SKM-1 treated with dmso at 0.1 percent for 144 hours (cell line): ENCODE measurements at regions not wholly inside any gene's neighbourhood (a gene's known extent, or its start where the extent isn't known, plus 50 kb on each side); places are given as distances from the start of the nearest gene placed in this dataset.

Experiments
- DNase-seq: peaks from one replicate; lab custom pipeline; 2025; ENCODE audit not compliant: unreplicated experiment; lab: John Stamatoyannopoulos, UW

- DNase-seq = no peak
These were observed 250.1 kb upstream of the CTAGE1 start for GRCh38 chr18:22667616-22668422.

DNA sequence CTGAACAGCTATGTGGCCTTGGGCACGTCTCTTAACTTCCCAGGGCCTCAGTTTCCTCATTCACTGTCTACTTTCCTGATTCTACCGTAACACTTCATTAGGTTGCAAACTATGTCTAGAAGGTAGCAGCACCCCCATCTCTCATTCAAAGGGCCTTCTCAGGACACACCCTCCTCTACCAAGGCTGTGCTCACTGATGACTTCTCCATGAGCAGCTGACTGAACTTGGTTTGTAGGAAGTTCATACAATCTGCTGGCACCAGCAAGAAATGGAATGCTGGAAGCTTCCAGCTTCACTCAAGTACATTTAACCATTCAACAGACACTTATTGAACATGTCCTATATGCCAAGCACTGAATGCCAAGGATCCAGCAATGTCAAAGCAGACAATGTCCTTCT lies 250.8 kb upstream of the CTAGE1 start:
- no peak for DNase-seq

DNA sequence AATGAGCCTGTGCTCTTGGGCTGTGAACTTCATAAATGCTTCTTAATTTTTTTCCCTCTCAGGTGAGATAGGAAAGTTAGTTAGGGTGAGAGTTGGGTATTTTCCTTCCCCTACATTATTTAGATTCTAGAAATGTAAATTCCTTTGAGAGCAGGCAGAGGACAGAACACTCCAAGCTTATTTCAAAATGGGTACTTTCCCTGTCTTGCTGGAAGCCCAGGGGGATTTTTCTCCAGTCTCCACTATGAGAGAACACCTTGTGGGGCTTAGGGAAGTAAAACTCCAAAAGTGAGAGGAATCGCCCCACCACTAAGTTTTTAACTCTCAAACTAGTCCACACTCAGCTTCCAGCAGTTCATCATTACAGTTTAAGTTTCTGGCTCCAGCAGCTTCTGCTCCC lies 253.2 kb upstream of the CTAGE1 start:
- DNase-seq = no peak

DNA sequence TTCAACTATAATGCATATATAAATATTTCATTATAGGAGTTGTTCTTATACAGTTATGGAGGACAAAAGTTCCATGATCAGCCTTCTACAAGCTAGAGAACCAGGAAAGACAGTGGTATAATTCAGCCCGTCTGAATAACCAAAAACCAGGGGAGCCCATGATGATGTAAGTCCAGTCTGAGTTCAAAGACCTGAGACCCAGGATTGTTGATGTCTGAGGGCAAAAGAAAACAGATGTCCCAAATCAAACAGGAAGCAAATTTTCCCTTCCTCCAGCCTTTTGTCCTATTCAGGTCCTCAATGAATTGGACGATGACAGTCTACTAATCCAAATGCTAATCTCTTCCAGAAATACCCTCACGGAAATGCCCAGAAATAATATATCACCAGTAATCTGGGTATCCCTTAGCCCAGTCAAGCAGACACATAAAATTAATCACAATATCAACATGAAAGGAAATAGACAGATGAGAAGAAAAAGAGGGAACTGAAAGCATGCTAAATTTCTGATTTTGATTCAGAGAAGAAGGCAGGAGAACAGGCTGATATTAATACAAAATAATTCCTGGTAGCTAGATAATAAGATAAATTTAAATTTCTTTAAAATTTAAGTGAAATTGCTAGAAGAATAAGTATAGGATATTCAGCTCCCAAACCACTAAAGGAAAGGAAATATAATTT lies 255.6 kb upstream of the CTAGE1 start:
- no peak for DNase-seq

GRCh38 chr18:22674272-22674671 lies 256.6 kb upstream of the CTAGE1 start:
- DNase-seq = no peak

- DNase-seq = no peak
These were observed 257.3 kb upstream of the CTAGE1 start for GRCh38 chr18:22675006-22675405.

DNA sequence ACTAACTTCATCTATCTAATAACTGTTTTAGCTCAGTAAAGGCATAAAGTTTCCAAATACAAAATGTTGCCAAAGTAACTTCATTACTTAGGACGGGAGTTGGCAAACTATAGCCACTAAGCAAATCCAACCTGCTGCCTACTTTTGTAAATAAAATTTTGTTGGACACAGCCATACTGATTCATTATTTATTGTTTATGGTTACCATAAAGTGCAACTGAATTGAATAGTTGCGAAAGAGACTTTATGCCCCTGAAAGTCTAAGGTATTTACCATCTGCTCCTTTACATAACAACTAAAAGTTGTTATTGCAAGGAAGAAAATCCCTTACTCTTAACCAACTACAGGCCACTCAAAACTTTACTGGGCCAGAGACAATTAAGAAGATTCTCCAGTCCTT lies 256.7 kb upstream of the RBBP8 start:
- no peak for DNase-seq

GRCh38 chr18:22678486-22678885 lies 254.6 kb upstream of the RBBP8 start:
- DNase-seq = no peak

GRCh38 chr18:22680944-22681343 lies 252.2 kb upstream of the RBBP8 start:
- no peak for DNase-seq

DNA sequence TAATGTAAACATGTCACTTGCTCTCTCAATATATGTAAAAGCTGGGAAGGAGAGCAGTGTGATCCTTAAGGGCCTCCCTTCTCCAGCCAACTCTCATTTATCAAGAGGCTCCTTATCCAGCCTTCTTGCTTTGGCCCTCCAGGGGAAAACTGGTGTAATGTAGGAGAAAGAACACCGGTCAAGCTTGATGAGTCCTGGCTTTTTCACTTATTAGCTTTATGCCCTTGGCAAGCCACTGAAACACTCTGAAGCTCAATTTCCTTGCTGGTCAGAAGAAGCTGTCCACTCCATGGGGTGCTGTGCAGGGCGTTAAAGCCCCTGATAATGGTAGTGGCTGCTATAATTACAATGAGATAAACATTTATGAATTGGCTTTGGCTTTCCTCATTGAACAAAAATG lies 251.2 kb upstream of the RBBP8 start:
- no peak for DNase-seq

GRCh38 chr18:22682720-22683119 lies 250.4 kb upstream of the RBBP8 start:
- no peak for DNase-seq

- DNase-seq = no peak
These were observed 249.9 kb upstream of the RBBP8 start for GRCh38 chr18:22683196-22683676.

DNA sequence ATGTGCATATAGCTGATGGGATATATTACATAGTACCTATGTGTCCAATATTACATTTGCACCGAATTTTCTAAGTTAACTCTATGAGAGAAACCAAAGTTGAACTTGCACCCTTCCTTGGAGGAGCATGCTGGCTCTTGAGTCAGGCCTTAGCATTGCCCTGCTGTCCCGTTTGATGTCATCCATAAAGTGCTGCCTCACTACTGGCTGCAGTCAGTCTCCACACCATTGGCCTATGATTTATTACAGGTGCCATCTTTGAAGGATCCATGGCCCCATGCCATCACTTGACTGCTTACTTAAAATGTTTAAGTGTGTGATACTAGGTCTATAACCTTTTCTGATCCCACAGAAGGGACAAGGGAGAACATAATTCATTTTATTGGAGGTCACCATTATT lies 249.3 kb upstream of the RBBP8 start:
- DNase-seq = no peak

DNA sequence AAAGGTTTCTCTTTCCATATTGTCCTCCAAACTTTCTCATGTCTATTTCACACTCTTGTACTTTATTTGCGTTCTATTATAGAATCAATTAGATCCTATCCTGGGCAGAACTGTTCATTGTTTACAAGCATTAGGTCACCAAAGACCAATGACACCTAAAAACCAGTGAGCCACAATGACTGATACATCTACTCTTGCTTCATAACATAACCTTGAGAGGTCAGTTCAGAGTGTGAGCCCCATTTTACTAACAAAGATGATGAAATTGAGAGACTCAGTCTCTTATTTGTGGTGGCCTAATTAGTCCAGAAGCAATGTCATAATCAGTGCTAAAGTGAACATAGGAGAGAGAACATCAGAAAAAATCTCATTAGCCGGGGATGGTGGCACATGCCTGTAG lies 248.9 kb upstream of the RBBP8 start:
- DNase-seq = no peak

- DNase-seq = no peak
These were observed 247.3 kb upstream of the RBBP8 start for GRCh38 chr18:22685788-22686187.

- no peak for DNase-seq
These were observed 245.0 kb upstream of the RBBP8 start for GRCh38 chr18:22687892-22688680.

GRCh38 chr18:22688877-22689496 lies 244.1 kb upstream of the RBBP8 start:
- no peak for DNase-seq

GRCh38 chr18:22689712-22690111 lies 243.4 kb upstream of the RBBP8 start:
- DNase-seq = no peak

- DNase-seq = no peak
These were observed 242.6 kb upstream of the RBBP8 start for GRCh38 chr18:22690556-22690955.

DNA sequence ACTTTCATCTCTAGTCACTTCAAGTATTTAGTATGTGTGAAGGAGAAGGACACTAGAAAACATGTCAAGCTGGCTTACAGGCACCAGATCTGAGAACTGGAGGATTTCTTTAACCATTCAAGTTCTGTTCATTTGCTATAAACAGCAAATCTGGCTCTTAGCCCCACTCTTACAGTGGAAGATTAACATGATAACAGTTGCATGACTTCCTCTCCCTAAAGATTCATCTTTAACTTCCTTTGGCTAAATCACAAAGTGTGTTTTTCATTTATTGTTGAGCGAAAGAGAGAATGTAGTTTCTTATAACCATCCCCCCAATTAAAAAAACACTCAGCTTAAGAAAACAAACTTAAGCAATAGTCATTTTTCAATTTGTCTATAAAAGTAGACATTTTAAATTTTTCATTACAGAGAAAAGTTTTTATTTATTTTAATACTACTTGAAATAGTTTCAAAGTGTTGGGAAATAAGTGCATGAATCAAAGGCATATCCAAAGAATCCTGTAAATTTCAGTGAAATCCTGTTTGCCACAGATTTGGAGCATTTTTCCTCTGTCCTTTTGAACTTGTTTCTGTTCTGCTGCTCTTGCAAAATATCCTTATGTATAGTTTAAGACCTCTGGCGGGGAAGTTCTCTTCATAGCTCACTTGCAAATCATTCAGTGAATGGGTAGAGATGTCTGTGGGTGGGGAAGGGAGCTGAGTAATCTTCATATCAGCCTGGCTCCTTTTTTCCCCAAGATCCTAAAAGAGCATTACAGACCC lies 241.0 kb upstream of the RBBP8 start:
- DNase-seq = peak; percentile 83

GRCh38 chr18:22694954-22695353 lies 238.2 kb upstream of the RBBP8 start:
- no peak for DNase-seq
